ENCODE measurements at regions not wholly inside any gene's neighbourhood (a gene's known extent, or its start where the extent isn't known, plus 50 kb on each side); places are given as distances from the start of the nearest gene placed in this dataset.

DNA sequence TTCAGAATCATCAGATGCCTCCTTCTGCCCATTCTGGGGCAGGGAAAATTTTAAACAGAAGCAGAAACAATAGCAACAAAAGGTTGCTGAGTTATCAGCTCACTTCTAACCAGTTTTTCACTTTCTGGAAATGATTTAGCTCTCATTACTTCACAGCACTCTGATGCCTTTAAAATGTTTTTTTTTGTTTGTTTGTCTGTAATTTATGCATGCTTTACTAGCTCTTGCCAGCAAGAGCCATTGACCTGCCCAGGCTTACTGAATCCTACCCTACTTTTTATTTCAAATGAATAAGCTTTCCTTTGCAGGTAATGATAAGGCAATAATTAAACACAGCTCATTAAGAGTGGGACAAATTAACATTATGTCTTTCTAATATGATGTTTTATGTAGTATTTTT is 466.1 kb upstream of the NOVA1 start:
- no peak for DNase-seq (ENCODE audit: low read depth)
- H3K4me3 ChIP-seq (ENCODE audit: low read depth, low read length) = no peak overlapping the region
- TF ChIP-seq, protein P1, sequence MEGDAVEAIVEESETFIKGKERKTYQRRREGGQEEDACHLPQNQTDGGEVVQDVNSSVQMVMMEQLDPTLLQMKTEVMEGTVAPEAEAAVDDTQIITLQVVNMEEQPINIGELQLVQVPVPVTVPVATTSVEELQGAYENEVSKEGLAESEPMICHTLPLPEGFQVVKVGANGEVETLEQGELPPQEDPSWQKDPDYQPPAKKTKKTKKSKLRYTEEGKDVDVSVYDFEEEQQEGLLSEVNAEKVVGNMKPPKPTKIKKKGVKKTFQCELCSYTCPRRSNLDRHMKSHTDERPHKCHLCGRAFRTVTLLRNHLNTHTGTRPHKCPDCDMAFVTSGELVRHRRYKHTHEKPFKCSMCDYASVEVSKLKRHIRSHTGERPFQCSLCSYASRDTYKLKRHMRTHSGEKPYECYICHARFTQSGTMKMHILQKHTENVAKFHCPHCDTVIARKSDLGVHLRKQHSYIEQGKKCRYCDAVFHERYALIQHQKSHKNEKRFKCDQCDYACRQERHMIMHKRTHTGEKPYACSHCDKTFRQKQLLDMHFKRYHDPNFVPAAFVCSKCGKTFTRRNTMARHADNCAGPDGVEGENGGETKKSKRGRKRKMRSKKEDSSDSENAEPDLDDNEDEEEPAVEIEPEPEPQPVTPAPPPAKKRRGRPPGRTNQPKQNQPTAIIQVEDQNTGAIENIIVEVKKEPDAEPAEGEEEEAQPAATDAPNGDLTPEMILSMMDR (IDR thresholded peaks at IDR 0.05; ENCODE audit: low read depth, low read length) = no peak

DNA sequence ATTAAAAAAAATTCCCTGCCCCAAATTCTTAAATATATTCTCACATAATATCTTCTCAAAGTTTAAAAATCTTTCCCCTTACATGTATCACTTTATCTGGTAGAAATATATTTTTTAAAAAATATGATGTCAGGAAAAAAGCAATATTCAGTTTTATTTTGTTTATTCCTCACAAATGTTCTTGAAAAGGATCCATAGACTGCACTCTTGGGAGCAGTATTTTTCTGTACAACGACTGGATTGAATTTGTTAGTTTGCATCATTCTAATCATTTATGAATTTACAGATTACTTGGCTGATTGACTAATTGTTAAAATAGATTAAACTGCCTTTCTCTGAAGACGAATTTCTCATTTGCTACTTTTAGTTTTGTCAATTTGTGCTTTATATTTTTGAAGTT is 468.1 kb upstream of the NOVA1 start:
- H3K4me3 ChIP-seq (ENCODE audit: low read depth, low read length) = no peak overlapping the region
- TF ChIP-seq MYC (IDR thresholded peaks at IDR 0.05; ENCODE audit: low read depth, low read length) = no peak
- no peak for DNase-seq (ENCODE audit: low read depth)

DNA sequence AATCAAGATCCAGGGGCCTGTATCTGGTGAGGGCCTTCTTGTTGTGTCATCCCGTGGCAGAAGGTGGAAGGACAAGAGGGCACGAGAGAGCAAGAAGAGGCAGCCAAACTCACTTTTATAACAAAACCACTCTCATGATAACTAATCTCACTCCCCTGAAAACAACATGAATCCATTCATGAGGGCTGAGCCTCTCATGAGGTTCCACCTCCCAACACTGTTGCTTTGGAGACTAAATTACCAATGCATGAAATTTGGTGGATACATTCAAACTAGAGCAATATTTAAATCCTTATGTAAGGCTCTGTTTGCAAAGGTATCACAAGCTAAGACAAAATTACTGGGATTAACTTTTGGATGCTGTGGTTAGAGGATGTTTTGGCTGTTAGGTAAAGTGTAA is 470.1 kb upstream of the NOVA1 start:
- no peak overlapping the region for H3K4me3 ChIP-seq (ENCODE audit: low read depth, low read length)
- DNase-seq (ENCODE audit: low read depth) = no peak
- TF ChIP-seq, protein P2, sequence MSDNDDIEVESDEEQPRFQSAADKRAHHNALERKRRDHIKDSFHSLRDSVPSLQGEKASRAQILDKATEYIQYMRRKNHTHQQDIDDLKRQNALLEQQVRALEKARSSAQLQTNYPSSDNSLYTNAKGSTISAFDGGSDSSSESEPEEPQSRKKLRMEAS (IDR thresholded peaks at IDR 0.05; ENCODE audit: low read depth, low read length) = no peak
- TF ChIP-seq MYC (IDR thresholded peaks at IDR 0.05; ENCODE audit: low read depth, low read length) (no peak), POLR2A (IDR thresholded peaks at IDR 0.05; ENCODE audit: extremely low read depth, insufficient read length) (no peak)
- TF ChIP-seq, protein P1 (IDR thresholded peaks at IDR 0.05; ENCODE audit: low read depth, low read length) = no peak

DNA sequence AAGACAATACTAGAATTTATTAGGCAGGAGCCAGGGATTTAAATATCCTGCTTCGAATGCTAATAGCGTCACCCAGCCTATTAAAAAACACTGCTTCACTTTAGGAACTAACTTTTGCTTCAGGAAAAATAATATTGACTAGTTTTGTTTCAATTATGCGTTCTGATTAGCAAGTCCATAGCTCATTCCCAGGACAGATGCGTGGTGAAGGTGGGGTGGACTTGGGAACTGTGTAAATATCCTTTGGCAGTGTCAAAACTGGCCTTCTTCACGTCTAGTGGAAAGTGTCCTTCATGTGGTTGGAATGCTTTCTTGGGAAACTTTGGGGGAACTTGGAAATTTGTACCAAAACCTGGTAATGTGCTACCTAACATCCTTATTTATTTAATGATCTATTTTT is 474.8 kb upstream of the NOVA1 start:
- DNase-seq (ENCODE audit: low read depth) = no peak
- TF ChIP-seq POLR2A (IDR thresholded peaks at IDR 0.05; ENCODE audit: extremely low read depth, insufficient read length) = no peak
- TF ChIP-seq, protein P1 (IDR thresholded peaks at IDR 0.05; ENCODE audit: low read depth, low read length) = no peak
- TF ChIP-seq, protein P2 (IDR thresholded peaks at IDR 0.05; ENCODE audit: low read depth, low read length) = no peak
- no peak for TF ChIP-seq MYC (IDR thresholded peaks at IDR 0.05; ENCODE audit: low read depth, low read length)
- H3K4me3 ChIP-seq (ENCODE audit: low read depth, low read length) = no peak overlapping the region

DNA sequence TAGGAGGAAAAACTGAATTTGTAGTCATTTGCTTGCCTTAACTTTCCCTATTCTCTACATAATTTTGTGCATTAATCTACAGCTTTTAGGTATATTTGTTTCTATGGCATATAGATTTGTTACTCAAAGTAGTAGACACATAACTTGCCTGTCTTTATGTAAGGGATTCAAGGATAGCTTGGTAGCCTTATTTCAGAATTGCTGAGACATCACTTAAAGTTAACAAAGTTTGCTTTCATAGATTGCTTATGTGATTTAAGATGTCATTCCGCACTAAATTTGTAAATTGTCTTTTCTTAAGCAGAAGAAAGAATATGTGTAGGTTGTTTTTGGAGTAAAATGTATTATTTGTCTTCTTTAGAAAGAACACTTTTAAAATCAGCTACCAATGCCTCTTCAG is 477.7 kb upstream of the NOVA1 start:
- H3K4me3 ChIP-seq (ENCODE audit: low read depth, low read length) = no peak overlapping the region
- DNase-seq (ENCODE audit: low read depth) = no peak
- TF ChIP-seq, protein P2 (IDR thresholded peaks at IDR 0.05; ENCODE audit: low read depth, low read length) = no peak
- TF ChIP-seq MYC (IDR thresholded peaks at IDR 0.05; ENCODE audit: low read depth, low read length) = no peak
- TF ChIP-seq, protein P1 (IDR thresholded peaks at IDR 0.05; ENCODE audit: low read depth, low read length) = no peak
- TF ChIP-seq POLR2A (IDR thresholded peaks at IDR 0.05; ENCODE audit: extremely low read depth, insufficient read length) = no peak

DNA sequence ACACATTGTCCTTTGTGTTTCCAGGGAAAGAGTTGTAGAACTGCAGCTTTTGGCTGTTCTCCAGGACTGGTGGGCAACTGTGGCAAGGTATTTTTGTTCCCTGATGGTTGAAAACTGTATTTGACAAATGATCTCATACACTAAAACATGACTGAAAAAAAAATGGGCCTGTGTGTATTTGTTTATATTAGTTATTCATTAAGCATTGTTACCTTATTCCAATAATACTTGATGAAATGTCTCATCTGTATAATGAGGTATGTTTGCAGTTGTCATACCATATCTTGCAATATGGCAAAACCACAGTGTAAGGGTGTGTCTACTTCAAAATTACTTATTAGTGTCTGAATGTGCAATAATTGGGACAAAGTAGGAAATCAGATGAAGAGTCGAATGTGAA is 479.4 kb upstream of the NOVA1 start:
- DNase-seq (ENCODE audit: low read depth) = no peak
- TF ChIP-seq POLR2A (IDR thresholded peaks at IDR 0.05; ENCODE audit: extremely low read depth, insufficient read length) (no peak), MYC (IDR thresholded peaks at IDR 0.05; ENCODE audit: low read depth, low read length) (no peak)
- TF ChIP-seq, protein P2 (IDR thresholded peaks at IDR 0.05; ENCODE audit: low read depth, low read length) = no peak
- TF ChIP-seq, protein P1 (IDR thresholded peaks at IDR 0.05; ENCODE audit: low read depth, low read length) = no peak
- H3K4me3 ChIP-seq (ENCODE audit: low read depth, low read length) = no peak overlapping the region
